HT-29 (cell line): ENCODE measurements at regions not wholly inside any gene's neighbourhood (a gene's known extent, or its start where the extent isn't known, plus 50 kb on each side); places are given as distances from the start of the nearest gene placed in this dataset.
"Not testable (repeated sequence)": the region's sequence is repeated elsewhere in the genome, so short reads cannot be mapped to it uniquely, and the experiment has no call there.

Source experiments
- DNase-seq: peaks from one replicate; pipeline ENCODE4 v3.0.0-alpha.2; 2015; ENCODE audit warnings: low spot score

- peak; percentile 49 for DNase-seq
Measured at GRCh38 chr14:103186909-103187586, 63.8 kb downstream of the TNFAIP2 start.

- DNase-seq = no peak
Measured at GRCh38 chr14:103187911-103188310, 64.7 kb downstream of the TNFAIP2 start.

GRCh38 chr14:103188810-103189480 is 65.7 kb downstream of the TNFAIP2 start:
- DNase-seq = no peak

GRCh38 chr14:103189481-103190470 is 66.5 kb downstream of the TNFAIP2 start:
- DNase-seq = no peak

GRCh38 chr14:103190741-103191140 is 67.5 kb downstream of the TNFAIP2 start:
- DNase-seq = no peak

GRCh38 chr14:103191844-103192243 is 68.6 kb downstream of the TNFAIP2 start:
- no peak for DNase-seq

- DNase-seq = no peak
Measured at GRCh38 chr14:103192246-103192840, 69.1 kb downstream of the TNFAIP2 start.

GRCh38 chr14:103192861-103193260 is 69.6 kb downstream of the TNFAIP2 start:
- DNase-seq = not testable (repeated sequence)

- not testable (repeated sequence) for DNase-seq
Measured at GRCh38 chr14:103193491-103193890, 70.2 kb downstream of the TNFAIP2 start.

GRCh38 chr14:103194256-103195045 is 71.2 kb downstream of the TNFAIP2 start:
- DNase-seq = no peak

GRCh38 chr14:103195828-103196615 is 72.8 kb downstream of the TNFAIP2 start:
- no peak for DNase-seq

- no peak for DNase-seq
Measured at GRCh38 chr14:103196716-103197115, 73.5 kb downstream of the TNFAIP2 start.

- no peak for DNase-seq
Measured at GRCh38 chr14:103198131-103199105, 75.2 kb downstream of the TNFAIP2 start.

- no peak for DNase-seq
Measured at GRCh38 chr14:103199124-103199523, 75.9 kb downstream of the TNFAIP2 start.

- no peak for DNase-seq
Measured at GRCh38 chr14:103201801-103202200, 78.5 kb downstream of the TNFAIP2 start.

- DNase-seq = no peak
Measured at GRCh38 chr14:103204852-103205540, 81.7 kb downstream of the TNFAIP2 start.

- no peak for DNase-seq
Measured at GRCh38 chr14:103205541-103205906, 82.3 kb downstream of the TNFAIP2 start.

- no peak for DNase-seq
Measured at GRCh38 chr14:103206023-103206481, 82.8 kb downstream of the TNFAIP2 start.
